SK-N-SH treated with all-trans-retinoic acid at 6 μM for 48 hours (cell line): ENCODE measurements at regions not wholly inside any gene's neighbourhood (a gene's known extent, or its start where the extent isn't known, plus 50 kb on each side); places are given as distances from the start of the nearest gene placed in this dataset.

Experiments
- CSDC2 ChIP-seq: fragments of 250-450 bp; sonication (Bioruptor Pico); IDR thresholded peaks from 2 replicates; pipeline ENCODE4 v1.5.0; 2020; ENCODE audit warnings: mild to moderate bottlenecking, moderate library complexity
- ISL1 ChIP-seq: fragments of 250-450 bp; sonication (Bioruptor Pico); IDR thresholded peaks from 2 replicates; pipeline ENCODE4 v2.1.2; 2022; ENCODE audit warnings: mild to moderate bottlenecking, moderate library complexity
- OSR1 ChIP-seq: fragments of 250-450 bp; sonication (Bioruptor Pico); IDR thresholded peaks from 2 replicates; pipeline ENCODE4 v1.8.0; 2022; ENCODE audit warnings: moderate library complexity, mild to moderate bottlenecking, inconsistent platforms
- PPARA ChIP-seq: fragments of 250-450 bp; sonication (Bioruptor Pico); IDR thresholded peaks from 2 replicates; pipeline ENCODE4 v1.5.0; 2020; ENCODE audit warnings: mild to moderate bottlenecking, borderline replicate concordance
- RARB ChIP-seq: fragments of 250-450 bp; sonication (Bioruptor Pico); IDR thresholded peaks from 2 replicates; pipeline ENCODE4 v1.8.0; 2021; ENCODE audit warnings: mild to moderate bottlenecking, moderate library complexity
- TCF4 ChIP-seq: fragments of 250-450 bp; sonication (Bioruptor Pico); IDR thresholded peaks from 2 replicates; pipeline ENCODE4 v1.8.0; 2021; ENCODE audit warnings: mild to moderate bottlenecking, moderate library complexity, borderline replicate concordance
- TOX ChIP-seq: fragments of 250-450 bp; sonication (Bioruptor Pico); IDR thresholded peaks from 2 replicates; pipeline ENCODE4 v1.8.0; 2021; ENCODE audit warnings: mild to moderate bottlenecking, moderate library complexity, borderline replicate concordance
- ZFP30 ChIP-seq: fragments of 450-650 bp; formaldehyde crosslinking; IDR thresholded peaks from 2 replicates; pipeline ENCODE4 v1.5.0; 2022; ENCODE audit warnings: mild to moderate bottlenecking, moderate library complexity
- ZNF8 ChIP-seq: fragments of 450-650 bp; formaldehyde crosslinking; IDR thresholded peaks from 2 replicates; pipeline ENCODE4 v1.5.0; 2020; ENCODE audit warnings: mild to moderate bottlenecking, moderate library complexity

- TF ChIP-seq ISL1 (CRISPR knock-in tag): no peak
- TF ChIP-seq TOX (CRISPR knock-in tag): no peak
- TF ChIP-seq ZFP30 (CRISPR knock-in tag): no peak
- no peak for TF ChIP-seq ZNF8
- TF ChIP-seq CSDC2 (CRISPR knock-in tag): no peak
- TF ChIP-seq OSR1 (CRISPR knock-in tag): no peak
- no peak for TF ChIP-seq RARB (CRISPR knock-in tag)
- TF ChIP-seq TCF4 (CRISPR knock-in tag): no peak
- no peak for TF ChIP-seq PPARA (CRISPR knock-in tag)
These were observed 1131.6 kb upstream of the TMEFF2 start for GRCh38 chr2:193326296-193326695.
